ENCODE measurements at regions not wholly inside any gene's neighbourhood (a gene's known extent, or its start where the extent isn't known, plus 50 kb on each side); places are given as distances from the start of the nearest gene placed in this dataset.
"Not testable (repeated sequence)": the region's sequence is repeated elsewhere in the genome, so short reads cannot be mapped to it uniquely, and the experiment has no call there.

DNA sequence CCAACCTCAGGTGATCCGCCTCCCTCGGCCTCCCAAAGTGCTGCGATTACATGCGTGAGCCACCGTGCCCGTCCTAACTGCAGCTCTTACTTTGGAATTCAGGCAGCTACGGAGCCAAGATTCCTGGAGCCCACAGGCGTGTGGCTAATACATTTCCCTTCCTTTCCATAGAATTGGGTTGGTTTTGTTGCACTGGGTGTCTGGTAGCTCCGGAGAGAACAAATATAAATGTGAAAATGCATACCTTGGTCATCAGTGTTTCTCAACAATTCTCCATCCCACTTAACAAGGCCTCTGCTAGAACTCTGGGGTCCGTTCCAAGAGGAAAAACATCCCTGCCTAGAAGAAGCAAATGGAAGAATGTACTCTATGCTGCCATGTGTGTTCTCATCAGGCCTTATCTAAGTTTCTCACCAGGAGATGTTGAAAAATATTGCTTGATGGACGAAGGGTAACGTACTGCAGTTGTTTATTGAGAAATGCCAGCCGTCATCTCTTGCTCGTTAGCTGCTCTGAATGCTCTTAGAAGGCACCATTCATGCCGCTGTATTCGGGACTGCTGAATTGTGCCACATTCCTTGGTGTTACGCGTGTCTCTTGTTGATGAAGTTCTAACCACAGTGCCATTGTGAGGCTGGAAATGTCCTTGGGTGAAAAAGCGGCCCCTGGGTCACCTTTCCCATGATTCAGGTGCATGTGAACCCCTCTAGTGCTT lies 50.5 kb upstream of the CD99 start:
- Histone ChIP-seq H3K27ac (no peak overlapping the region), H3K36me3 (peaks cover 0 to 17% (median 0%) of the 10 kb centered on the region in 3 donors), H3K9me3 (no peaks in the 10 kb centered on the region), H3K4me1 (no peaks in the 10 kb centered on the region), H3K4me3 (no peak overlapping the region), H3K27me3 (no peaks in the 10 kb centered on the region)
- DNase-seq: no peak
- TF ChIP-seq, protein P1, sequence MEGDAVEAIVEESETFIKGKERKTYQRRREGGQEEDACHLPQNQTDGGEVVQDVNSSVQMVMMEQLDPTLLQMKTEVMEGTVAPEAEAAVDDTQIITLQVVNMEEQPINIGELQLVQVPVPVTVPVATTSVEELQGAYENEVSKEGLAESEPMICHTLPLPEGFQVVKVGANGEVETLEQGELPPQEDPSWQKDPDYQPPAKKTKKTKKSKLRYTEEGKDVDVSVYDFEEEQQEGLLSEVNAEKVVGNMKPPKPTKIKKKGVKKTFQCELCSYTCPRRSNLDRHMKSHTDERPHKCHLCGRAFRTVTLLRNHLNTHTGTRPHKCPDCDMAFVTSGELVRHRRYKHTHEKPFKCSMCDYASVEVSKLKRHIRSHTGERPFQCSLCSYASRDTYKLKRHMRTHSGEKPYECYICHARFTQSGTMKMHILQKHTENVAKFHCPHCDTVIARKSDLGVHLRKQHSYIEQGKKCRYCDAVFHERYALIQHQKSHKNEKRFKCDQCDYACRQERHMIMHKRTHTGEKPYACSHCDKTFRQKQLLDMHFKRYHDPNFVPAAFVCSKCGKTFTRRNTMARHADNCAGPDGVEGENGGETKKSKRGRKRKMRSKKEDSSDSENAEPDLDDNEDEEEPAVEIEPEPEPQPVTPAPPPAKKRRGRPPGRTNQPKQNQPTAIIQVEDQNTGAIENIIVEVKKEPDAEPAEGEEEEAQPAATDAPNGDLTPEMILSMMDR (IDR thresholded peaks at IDR 0.05): no peak
- no peak for TF ChIP-seq POLR2A (IDR thresholded peaks at IDR 0.05)

- Histone ChIP-seq H3K27me3 (no peaks in the 10 kb centered on the region), H3K4me1 (no peaks in the 10 kb centered on the region), H3K4me3 (no peak overlapping the region), H3K9me3 (no peaks in the 10 kb centered on the region), H3K27ac (no peak overlapping the region), H3K36me3 (peaks cover 0 to 17% (median 0%) of the 10 kb centered on the region in 3 donors)
- TF ChIP-seq POLR2A (IDR thresholded peaks at IDR 0.05): no peak
- TF ChIP-seq, protein P1 (IDR thresholded peaks at IDR 0.05): no peak
- no peak for DNase-seq
Measured at GRCh38 chrX:2638279-2638678, 52.8 kb upstream of the CD99 start.

- peaks cover 0 to 4% (median 0%) of the 10 kb centered on the region in 4 donors for H3K9me3 ChIP-seq
- no peak overlapping the region for H3K27ac ChIP-seq
- no peak overlapping the region for H3K4me3 ChIP-seq
- H3K4me1 ChIP-seq: no peaks in the 10 kb centered on the region
- H3K27me3 ChIP-seq: no peaks in the 10 kb centered on the region
- H3K36me3 ChIP-seq: peaks cover 0 to 10% (median 0%) of the 10 kb centered on the region in 3 donors
- TF ChIP-seq POLR2A (IDR thresholded peaks at IDR 0.05): no peak
- TF ChIP-seq, protein P1 (IDR thresholded peaks at IDR 0.05): no peak
- DNase-seq: no peak
Measured at GRCh38 chrX:2635342-2635741, 55.8 kb upstream of the CD99 start.

- no peak for TF ChIP-seq POLR2A (IDR thresholded peaks at IDR 0.05)
- TF ChIP-seq, protein P1 (IDR thresholded peaks at IDR 0.05): no peak
- peak overlapping the region in 1 of 4 donors; percentile 46 for H3K27ac ChIP-seq
Measured at GRCh38 chrX:2632533-2633504, 58.3 kb upstream of the CD99 start.

GRCh38 chrX:2631743-2632532 lies 59.2 kb upstream of the CD99 start:
- TF ChIP-seq, protein P1 (IDR thresholded peaks at IDR 0.05): no peak
- TF ChIP-seq POLR2A (IDR thresholded peaks at IDR 0.05): no peak
- no peak overlapping the region for H3K4me3 ChIP-seq
- peak overlapping the region in 3 of 4 donors; percentile 76 to 80 (median 80) for H3K27ac ChIP-seq
- no peak for DNase-seq
- no peaks in the 10 kb centered on the region for H3K27me3 ChIP-seq
- peaks cover 0 to 18% (median 0%) of the 10 kb centered on the region in 3 donors for H3K36me3 ChIP-seq
- no peaks in the 10 kb centered on the region for H3K4me1 ChIP-seq
- peaks cover 0 to 13% (median 6%) of the 10 kb centered on the region in 4 donors for H3K9me3 ChIP-seq

More at GRCh38 chrX:2632533-2633504, 58.3 kb upstream of the CD99 start:
- Histone ChIP-seq H3K4me1 (no peaks in the 10 kb centered on the region), H3K36me3 (peaks cover 0 to 15% (median 0%) of the 10 kb centered on the region in 3 donors), H3K4me3 (no peak overlapping the region), H3K27me3 (no peaks in the 10 kb centered on the region), H3K9me3 (peaks cover 0 to 13% (median 6%) of the 10 kb centered on the region in 4 donors)
- DNase-seq: no peak

- H3K4me3 ChIP-seq, H3K4me1 ChIP-seq, H3K27me3 ChIP-seq: not testable (repeated sequence)
- Histone ChIP-seq H3K9me3 (peaks cover 0 to 13% (median 6%) of the 10 kb centered on the region in 4 donors), H3K27ac (peak overlapping the region; percentile 61 to 80 (median 78)), H3K36me3 (peaks cover 0 to 26% (median 0%) of the 10 kb centered on the region in 3 donors)
- DNase-seq: peak in 1 of 3 donors; percentile 22
Measured at GRCh38 chrX:2630935-2631742, 60.0 kb upstream of the CD99 start.

Measured in Peyer's patch (tissue), 4 donors.